ENCODE measurements at regions not wholly inside any gene's neighbourhood (a gene's known extent, or its start where the extent isn't known, plus 50 kb on each side); places are given as distances from the start of the nearest gene placed in this dataset.
"Not testable (repeated sequence)": the region's sequence is repeated elsewhere in the genome, so short reads cannot be mapped to it uniquely, and the experiment has no call there.

DNA sequence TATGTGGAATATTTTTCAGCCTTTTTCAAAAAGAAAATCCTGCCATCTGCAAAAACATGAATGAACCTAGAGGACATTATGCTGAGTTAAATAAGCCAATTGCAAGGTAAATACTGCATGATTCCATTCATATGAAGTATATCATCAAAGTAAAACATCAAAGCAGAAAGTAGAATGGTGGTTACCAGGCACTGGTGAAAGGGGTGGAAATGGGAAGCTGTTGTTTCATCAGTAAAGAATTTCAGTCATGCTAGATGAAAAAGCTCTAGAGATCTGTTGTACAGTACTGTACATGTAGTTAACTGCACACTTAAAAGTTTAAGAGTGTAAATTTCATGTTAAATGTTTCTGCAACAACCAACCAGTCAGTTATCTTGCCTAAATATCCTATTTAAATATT, 196.8 kb upstream of the ADGRL3 start:
- TF ChIP-seq, protein P1, sequence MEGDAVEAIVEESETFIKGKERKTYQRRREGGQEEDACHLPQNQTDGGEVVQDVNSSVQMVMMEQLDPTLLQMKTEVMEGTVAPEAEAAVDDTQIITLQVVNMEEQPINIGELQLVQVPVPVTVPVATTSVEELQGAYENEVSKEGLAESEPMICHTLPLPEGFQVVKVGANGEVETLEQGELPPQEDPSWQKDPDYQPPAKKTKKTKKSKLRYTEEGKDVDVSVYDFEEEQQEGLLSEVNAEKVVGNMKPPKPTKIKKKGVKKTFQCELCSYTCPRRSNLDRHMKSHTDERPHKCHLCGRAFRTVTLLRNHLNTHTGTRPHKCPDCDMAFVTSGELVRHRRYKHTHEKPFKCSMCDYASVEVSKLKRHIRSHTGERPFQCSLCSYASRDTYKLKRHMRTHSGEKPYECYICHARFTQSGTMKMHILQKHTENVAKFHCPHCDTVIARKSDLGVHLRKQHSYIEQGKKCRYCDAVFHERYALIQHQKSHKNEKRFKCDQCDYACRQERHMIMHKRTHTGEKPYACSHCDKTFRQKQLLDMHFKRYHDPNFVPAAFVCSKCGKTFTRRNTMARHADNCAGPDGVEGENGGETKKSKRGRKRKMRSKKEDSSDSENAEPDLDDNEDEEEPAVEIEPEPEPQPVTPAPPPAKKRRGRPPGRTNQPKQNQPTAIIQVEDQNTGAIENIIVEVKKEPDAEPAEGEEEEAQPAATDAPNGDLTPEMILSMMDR (conservative IDR thresholded peaks at IDR 0.05) = no peak
- no peak overlapping the region for H3K27ac ChIP-seq

GRCh38 chr4:61004651-61005170, 195.4 kb upstream of the ADGRL3 start:
- TF ChIP-seq, protein P1 (conservative IDR thresholded peaks at IDR 0.05) = no peak
- no peak overlapping the region for H3K27ac ChIP-seq

- TF ChIP-seq, protein P1 (conservative IDR thresholded peaks at IDR 0.05) = no peak
- no peak overlapping the region for H3K27ac ChIP-seq
Measured at GRCh38 chr4:61011051-61011450, 189.1 kb upstream of the ADGRL3 start.

- H3K27ac ChIP-seq = not testable (repeated sequence)
Measured at GRCh38 chr4:61011936-61012335, 188.2 kb upstream of the ADGRL3 start.

DNA sequence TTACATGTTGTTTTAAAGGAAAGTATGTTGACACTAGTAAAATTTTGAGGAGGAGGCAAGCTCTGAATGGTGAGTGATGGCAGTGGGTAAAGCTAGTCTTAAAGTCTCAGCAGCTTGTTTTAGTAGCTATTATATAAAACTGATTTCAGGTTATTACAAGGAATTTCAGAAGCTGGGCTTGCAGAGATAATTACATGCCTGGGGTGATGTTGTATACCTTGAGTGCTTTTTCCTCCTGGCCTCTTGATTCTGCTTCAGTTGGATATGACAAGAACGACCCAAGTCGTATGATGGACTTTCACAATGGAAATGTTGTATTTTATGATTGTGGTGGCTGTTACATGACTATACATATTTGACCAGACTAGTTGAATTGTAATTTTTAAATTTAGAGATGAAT, 175.5 kb upstream of the ADGRL3 start:
- TF ChIP-seq, protein P1 (conservative IDR thresholded peaks at IDR 0.05) = no peak
- no peak overlapping the region for H3K27ac ChIP-seq

- TF ChIP-seq, protein P1 (conservative IDR thresholded peaks at IDR 0.05) = no peak
- H3K27ac ChIP-seq = no peak overlapping the region
Measured at GRCh38 chr4:61027939-61028338, 172.2 kb upstream of the ADGRL3 start.

DNA sequence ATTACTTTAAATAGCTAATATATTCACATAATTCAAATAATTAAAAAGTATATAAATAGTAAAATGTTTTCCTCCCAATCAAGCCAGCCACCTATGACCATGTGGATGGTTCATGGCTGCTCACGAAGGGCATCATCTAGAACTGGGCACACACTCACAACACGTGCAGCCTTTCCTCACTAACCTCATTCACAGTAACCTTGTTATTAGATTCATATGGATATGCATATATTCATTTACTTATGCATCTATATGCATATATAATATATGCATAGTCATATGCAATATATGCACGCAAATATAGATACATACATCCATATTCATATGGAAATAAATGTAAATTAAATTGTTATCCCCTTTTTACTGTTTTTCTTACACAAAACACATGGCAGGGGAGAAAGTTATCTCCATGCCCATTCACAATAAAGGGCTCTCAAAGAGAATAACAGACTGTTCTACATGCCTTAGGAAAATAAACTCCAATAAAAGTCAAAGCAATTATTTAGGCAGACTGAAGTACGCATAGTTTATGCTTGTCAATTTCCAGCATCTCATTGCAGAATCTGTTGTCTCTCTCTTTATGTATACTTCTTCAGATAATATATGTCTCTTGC, 163.9 kb upstream of the ADGRL3 start:
- TF ChIP-seq, protein P1 (conservative IDR thresholded peaks at IDR 0.05) = no peak
- H3K27ac ChIP-seq = no peak overlapping the region

GRCh38 chr4:61041527-61041926, 158.6 kb upstream of the ADGRL3 start:
- TF ChIP-seq, protein P1 (conservative IDR thresholded peaks at IDR 0.05) = no peak
- no peak overlapping the region for H3K27ac ChIP-seq
